ENCODE measurements at regions not wholly inside any gene's neighbourhood (a gene's known extent, or its start where the extent isn't known, plus 50 kb on each side); places are given as distances from the start of the nearest gene placed in this dataset.

DNA sequence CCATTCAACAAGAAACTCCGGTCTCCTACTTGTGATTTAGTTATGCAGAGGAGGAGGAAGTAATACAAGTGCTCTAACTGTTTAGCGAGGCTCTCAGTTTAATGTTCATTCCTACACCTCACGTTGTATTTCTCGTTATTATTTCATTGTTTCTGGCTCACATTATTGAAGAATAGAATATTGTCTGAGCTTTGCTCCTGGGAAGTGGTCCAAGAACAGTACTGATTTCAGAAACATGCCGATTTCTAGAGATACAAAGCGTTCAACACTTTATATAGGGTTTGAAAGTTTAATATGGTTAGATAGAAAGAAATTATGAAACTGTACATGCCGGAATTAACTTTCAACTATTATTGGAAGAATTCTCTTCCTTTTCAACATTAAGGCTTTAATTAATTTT is 1145.5 kb downstream of the TBL1XR1 start:
- Mint-ChIP-seq H3K4me1 (ENCODE audit: insufficient read depth, unreplicated experiment) (peaks cover 7% of the 10 kb centered on the region), H3K27me3 (ENCODE audit: insufficient read depth, unreplicated experiment) (no peaks in the 10 kb centered on the region), H3K9me3 (ENCODE audit: unreplicated experiment) (no peaks in the 10 kb centered on the region), H3K36me3 (ENCODE audit: insufficient read depth, unreplicated experiment) (no peaks in the 10 kb centered on the region), H3K27ac (ENCODE audit: low read depth, unreplicated experiment) (no peak overlapping the region), H3K4me3 (ENCODE audit: unreplicated experiment) (no peak overlapping the region)
- BruUV-seq (replicated peaks): no TSS peak
- TF ChIP-seq, protein P1, sequence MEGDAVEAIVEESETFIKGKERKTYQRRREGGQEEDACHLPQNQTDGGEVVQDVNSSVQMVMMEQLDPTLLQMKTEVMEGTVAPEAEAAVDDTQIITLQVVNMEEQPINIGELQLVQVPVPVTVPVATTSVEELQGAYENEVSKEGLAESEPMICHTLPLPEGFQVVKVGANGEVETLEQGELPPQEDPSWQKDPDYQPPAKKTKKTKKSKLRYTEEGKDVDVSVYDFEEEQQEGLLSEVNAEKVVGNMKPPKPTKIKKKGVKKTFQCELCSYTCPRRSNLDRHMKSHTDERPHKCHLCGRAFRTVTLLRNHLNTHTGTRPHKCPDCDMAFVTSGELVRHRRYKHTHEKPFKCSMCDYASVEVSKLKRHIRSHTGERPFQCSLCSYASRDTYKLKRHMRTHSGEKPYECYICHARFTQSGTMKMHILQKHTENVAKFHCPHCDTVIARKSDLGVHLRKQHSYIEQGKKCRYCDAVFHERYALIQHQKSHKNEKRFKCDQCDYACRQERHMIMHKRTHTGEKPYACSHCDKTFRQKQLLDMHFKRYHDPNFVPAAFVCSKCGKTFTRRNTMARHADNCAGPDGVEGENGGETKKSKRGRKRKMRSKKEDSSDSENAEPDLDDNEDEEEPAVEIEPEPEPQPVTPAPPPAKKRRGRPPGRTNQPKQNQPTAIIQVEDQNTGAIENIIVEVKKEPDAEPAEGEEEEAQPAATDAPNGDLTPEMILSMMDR (IDR thresholded peaks at IDR 0.05; ENCODE audit: unreplicated experiment): no peak
- no peak for DNase-seq (ENCODE audit: unreplicated experiment)
- CTCF ChIA-PET: no interaction called here
- POLR2A ChIA-PET: no interaction called here
- intact Hi-C loops (cut with micrococcal nuclease): no loop called here

DNA sequence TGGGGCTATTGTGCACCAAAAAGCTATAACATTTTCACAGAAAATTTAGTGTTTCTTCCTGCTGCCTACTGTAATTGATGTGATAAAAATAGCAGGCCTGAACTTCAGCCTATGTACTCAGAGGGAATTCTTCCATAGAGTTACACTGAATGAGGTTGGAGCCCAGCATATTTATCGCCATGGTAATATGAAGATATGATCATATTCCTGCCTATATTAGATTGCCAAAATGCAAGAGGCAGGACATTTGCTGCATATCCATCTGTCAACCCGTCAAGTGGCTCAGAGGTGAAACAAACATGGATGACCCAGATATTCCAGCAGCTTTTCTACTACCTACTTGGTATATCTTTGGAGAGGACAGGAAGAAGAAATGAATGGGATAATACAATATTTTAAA is 1150.6 kb downstream of the TBL1XR1 start:
- no peak for DNase-seq (ENCODE audit: unreplicated experiment)
- ChIA-PET CTCF (no interaction called here), POLR2A (no interaction called here)
- TF ChIP-seq, protein P1 (IDR thresholded peaks at IDR 0.05; ENCODE audit: unreplicated experiment): no peak
- intact Hi-C loops (cut with micrococcal nuclease): no loop called here
- H3K4me1 Mint-ChIP-seq (ENCODE audit: insufficient read depth, unreplicated experiment): no peaks in the 10 kb centered on the region
- no peaks in the 10 kb centered on the region for H3K36me3 Mint-ChIP-seq (ENCODE audit: insufficient read depth, unreplicated experiment)
- BruUV-seq (replicated peaks): no TSS peak
- no peaks in the 10 kb centered on the region for H3K9me3 Mint-ChIP-seq (ENCODE audit: unreplicated experiment)
- no peak overlapping the region for H3K27ac Mint-ChIP-seq (ENCODE audit: low read depth, unreplicated experiment)
- no peak overlapping the region for H3K4me3 Mint-ChIP-seq (ENCODE audit: unreplicated experiment)
- H3K27me3 Mint-ChIP-seq (ENCODE audit: insufficient read depth, unreplicated experiment): no peaks in the 10 kb centered on the region

DNA sequence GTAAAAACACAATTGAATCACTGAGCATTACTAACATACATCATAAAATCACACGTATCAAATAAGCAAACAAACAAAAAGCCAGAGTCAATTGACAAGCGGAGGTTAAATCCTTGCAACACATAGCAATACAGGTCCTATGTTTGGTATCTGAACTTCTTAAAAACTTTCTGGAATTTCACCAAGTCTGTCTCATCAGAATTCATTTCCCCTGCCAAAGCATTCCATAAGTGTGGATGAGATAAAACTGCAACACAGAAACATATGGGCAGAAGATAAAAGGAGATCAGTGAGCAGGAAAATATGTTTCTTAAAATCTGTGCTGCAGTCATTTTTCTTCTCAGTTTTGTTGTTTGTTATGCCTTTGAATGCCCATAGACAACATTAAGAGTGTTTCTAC is 1155.5 kb downstream of the TBL1XR1 start:
- Mint-ChIP-seq H3K36me3 (ENCODE audit: insufficient read depth, unreplicated experiment) (no peaks in the 10 kb centered on the region), H3K27ac (ENCODE audit: low read depth, unreplicated experiment) (no peak overlapping the region), H3K4me1 (ENCODE audit: insufficient read depth, unreplicated experiment) (no peaks in the 10 kb centered on the region), H3K9me3 (ENCODE audit: unreplicated experiment) (no peaks in the 10 kb centered on the region), H3K27me3 (ENCODE audit: insufficient read depth, unreplicated experiment) (no peaks in the 10 kb centered on the region), H3K4me3 (ENCODE audit: unreplicated experiment) (no peak overlapping the region)
- intact Hi-C loops (cut with micrococcal nuclease): no loop called here
- ChIA-PET CTCF (no interaction called here), POLR2A (no interaction called here)
- TF ChIP-seq, protein P1 (IDR thresholded peaks at IDR 0.05; ENCODE audit: unreplicated experiment): no peak
- DNase-seq (ENCODE audit: unreplicated experiment): no peak
- BruUV-seq (replicated peaks): no TSS peak

DNA sequence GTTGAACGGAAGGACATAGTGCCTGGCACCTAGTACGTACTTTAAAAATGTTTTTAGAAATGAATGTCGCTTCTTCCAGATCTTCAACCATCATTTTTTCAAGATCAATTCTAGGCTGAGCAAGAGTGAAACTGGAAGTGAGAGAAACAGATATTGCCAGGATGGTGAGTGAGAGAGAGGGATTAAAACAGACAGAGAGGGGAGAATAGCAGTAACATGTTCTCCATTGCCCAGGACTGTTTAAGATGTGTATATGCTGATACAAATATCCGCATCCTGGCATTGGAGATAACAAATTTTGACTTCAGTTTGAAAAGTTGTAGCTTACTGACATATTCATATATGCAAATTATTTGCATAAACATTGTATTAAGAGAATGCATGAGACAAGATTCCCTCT is 1156.1 kb downstream of the TBL1XR1 start:
- BruUV-seq (replicated peaks): no TSS peak
- intact Hi-C loops (cut with micrococcal nuclease): no loop called here
- no peak overlapping the region for H3K4me3 Mint-ChIP-seq (ENCODE audit: unreplicated experiment)
- no peaks in the 10 kb centered on the region for H3K36me3 Mint-ChIP-seq (ENCODE audit: insufficient read depth, unreplicated experiment)
- DNase-seq (ENCODE audit: unreplicated experiment): no peak
- CTCF ChIA-PET: no interaction called here
- H3K27ac Mint-ChIP-seq (ENCODE audit: low read depth, unreplicated experiment): no peak overlapping the region
- no peaks in the 10 kb centered on the region for H3K9me3 Mint-ChIP-seq (ENCODE audit: unreplicated experiment)
- TF ChIP-seq, protein P1 (IDR thresholded peaks at IDR 0.05; ENCODE audit: unreplicated experiment): no peak
- POLR2A ChIA-PET: interaction anchor here (1.0 kb wide), 1 partner anchor 17 kb away, joined by 3 read pairs; no protein-coding TSS in a partner anchor
- H3K4me1 Mint-ChIP-seq (ENCODE audit: insufficient read depth, unreplicated experiment): no peaks in the 10 kb centered on the region
- H3K27me3 Mint-ChIP-seq (ENCODE audit: insufficient read depth, unreplicated experiment): no peaks in the 10 kb centered on the region

All from MCF 10A (cell line).